CD4-positive, alpha-beta T cell treated with Interleukin-15 for 4 hours (primary cell): ENCODE measurements at regions not wholly inside any gene's neighbourhood (a gene's known extent, or its start where the extent isn't known, plus 50 kb on each side); places are given as distances from the start of the nearest gene placed in this dataset.
"Not testable (repeated sequence)": the region's sequence is repeated elsewhere in the genome, so short reads cannot be mapped to it uniquely, and the experiment has no call there.

ENCODE experiments used
- DNase-seq: peaks from one replicate; pipeline ENCODE4 v3.0.0-alpha.2; 2020; ENCODE audit warnings: low spot score

DNA sequence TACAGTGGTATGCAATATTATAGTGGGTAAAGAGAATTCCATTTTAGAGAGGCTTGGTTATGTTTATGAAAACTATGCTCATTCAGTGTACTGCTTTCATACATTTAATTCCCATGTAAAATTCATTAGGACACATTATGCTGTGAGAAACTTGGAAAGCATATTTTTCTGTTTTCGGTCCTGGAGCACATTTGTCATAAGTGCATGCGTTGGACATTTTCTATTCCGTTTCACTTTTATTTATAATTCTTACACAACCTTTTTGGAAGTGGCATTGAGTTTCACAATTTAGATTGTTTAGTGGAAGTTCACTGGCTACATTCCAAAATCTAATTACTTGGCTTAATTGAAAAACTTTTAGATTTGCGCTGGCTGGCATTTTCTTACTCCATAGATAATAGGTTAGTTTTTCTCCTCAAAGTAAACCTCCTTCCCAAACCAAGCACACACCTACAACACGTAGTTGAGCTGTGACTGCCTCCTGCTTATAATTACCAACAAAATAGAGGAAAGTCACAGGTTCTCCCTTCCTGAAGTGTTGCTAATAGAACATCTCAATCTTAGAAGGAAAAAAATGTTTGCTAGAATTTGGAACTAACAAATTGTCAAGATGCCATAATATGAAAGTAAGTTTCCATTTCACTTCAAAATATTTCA lies 938.5 kb downstream of the TRHDE start:
- no peak for DNase-seq

DNA sequence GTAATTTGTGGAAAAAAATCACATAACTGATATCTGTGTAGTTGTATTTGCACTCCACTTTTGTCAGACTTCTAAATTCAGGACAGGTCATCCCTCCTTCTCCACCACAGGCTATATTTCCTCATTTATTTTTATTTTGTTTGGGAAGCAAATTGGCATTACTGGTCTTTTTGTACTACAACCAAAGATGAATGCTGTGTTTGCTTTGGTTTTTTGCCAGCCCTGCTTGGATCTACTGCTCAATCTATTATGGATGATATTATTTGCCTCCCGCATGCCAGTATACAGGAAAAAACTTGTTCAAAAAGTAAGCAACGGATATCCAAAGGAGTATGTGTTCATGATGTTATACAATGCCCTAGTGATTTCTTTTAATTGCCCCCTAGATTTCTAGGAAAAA lies 948.8 kb downstream of the TRHDE start:
- DNase-seq: no peak

DNA sequence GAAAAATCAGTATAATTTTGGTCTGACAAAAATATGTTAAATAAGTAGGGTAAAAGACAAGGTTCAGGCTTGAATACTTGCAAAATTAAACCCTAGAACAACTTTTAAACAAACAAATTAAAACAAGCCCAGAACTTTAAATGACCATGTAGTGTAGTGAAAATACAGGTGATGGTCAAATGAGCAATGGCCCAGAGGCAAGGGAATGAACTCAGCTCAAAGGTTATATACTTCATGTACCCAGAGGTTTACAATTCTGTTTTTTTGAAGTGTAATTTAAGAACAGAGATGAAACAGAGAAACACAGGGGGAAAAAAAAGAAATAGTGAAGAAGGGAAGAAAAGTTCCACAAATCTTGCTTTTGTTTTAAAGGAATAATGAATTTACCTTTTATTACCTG lies 949.2 kb downstream of the TRHDE start:
- DNase-seq: no peak

GRCh38 chr12:73221836-73222235 lies 949.7 kb downstream of the TRHDE start:
- DNase-seq: no peak

DNA sequence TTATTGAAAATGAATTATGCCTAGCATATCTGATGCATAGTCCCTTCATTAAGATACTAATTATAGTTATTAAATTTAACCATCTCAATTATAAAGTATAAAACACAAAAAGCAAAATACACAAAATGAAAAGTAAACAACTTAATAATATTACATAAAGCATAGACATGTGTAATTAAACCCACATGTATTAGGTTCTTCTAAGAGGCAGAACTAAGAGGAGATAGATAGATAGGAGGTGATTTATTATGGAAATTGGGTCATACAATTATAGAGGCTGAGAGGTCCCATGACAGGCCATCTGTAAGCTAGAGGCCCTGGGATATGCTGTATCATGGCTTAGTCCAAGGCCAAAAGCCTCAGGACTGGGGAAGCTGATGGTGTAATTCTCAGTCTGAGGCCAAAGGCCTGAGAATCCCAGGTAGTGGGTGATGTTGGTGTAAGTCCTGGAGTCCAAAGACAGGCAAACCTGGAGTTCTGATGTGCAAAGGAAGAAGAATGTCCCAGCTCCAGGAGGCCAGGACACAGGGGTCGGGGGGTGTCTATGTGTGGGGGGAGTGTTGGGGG lies 953.3 kb downstream of the TRHDE start:
- DNase-seq: no peak

DNA sequence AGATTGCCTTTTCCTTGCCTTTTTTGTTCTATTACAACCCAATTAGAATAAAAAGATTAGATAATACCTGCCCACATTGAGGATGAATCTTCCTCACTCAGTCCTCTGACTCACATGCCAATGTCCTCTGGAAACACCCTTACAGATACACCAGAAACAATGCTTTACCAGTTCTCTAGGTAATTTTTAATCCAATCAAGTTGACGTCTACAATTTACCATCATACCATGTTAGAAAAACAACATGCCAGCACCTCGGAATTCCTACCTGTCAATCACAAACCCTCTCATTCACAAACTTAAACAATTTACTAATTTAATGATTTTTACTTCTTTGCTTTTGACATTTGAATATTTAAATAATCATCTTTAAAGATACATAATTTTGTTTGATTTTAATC lies 953.8 kb downstream of the TRHDE start:
- no peak for DNase-seq

DNA sequence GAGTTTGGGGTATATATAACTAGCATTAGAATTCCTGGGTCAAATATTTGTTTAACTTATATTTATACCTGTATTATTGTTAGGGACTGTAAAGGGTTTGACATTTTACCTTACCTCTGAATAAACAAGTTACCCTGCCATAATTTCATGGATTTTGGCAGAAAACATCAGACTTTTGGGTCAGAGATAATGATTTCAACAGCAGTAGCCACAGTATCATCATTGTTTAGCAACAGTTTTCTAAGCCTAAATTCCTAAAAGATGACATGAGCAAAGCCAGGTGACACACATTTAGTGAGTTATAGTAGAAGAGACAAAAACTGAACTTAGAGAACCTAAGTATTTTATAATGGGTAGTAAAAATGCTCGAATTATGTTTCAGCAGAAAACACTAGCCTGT lies 954.4 kb downstream of the TRHDE start:
- DNase-seq: no peak

GRCh38 chr12:73228828-73229227 lies 956.7 kb downstream of the TRHDE start:
- DNase-seq: not testable (repeated sequence)

- no peak for DNase-seq
Measured at GRCh38 chr12:73235387-73235786, 963.2 kb downstream of the TRHDE start.

- no peak for DNase-seq
Measured at GRCh38 chr12:73240110-73240509, 967.9 kb downstream of the TRHDE start.

DNA sequence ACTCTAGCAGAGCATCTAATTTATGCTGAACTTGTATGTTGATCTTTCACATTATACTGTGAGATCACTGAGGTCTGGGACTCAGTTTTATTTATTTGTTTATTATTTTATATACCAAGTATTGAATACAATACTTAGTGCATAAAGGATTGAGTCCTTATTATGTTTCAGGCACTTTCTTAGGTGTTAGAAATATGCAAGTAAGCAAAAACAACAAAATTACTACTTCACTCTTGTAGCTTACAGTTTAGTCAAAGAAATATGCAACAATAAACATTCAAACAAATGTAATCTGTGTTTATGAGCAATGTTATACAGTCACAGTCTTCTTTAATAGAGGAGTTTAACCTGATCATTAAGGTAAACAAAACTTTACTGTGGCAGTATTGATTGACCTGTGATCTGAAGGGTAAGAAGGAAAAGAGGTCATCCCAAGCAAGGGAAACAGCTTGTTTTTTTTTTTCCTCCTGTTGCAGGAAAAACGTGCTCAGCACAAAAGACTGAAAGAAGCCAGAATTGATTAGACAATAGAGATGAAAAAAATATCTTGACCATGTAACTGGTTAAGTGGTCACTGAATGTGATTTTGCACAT lies 990.7 kb downstream of the TRHDE start:
- DNase-seq: no peak

DNA sequence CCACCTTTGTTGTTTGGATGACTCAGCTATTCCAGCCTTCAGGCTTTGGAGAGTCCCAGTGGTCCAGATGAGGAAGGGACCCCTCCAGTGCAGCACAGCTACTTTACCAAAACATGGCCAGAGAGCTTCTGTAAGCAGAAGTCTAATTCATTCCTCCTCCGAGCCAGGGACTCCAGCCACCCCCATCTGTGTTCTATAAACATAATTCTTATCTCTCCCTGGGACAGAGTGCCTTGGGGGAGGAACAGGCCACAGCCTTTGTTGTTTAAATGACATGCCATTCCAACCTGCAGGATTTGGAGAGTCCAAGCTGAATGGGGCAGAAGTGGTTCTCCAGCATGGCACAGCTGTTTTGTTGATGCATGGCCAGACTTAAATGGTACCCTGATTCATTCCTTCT lies 994.0 kb downstream of the TRHDE start:
- DNase-seq: no peak

DNA sequence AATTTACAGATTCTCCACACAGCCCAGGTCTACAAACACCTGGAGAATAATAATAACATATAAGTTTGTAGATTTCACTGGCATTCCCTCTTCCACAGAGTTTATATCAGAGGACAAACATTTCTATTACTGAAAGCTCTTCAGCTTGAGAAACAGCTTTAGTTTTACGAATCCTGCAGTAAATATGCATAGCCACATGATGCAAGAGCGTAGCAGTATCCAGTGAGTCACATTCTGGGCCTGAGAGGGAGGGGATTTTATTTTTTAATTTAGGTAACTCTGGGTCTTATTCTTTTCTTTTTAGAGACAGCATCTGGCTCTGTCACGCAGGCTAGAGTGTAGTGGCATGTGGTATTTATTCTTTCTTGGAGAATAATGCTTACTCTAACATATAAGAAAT lies 1002.8 kb downstream of the TRHDE start:
- DNase-seq: no peak

GRCh38 chr12:73277971-73278370 lies 1005.8 kb downstream of the TRHDE start:
- no peak for DNase-seq

DNA sequence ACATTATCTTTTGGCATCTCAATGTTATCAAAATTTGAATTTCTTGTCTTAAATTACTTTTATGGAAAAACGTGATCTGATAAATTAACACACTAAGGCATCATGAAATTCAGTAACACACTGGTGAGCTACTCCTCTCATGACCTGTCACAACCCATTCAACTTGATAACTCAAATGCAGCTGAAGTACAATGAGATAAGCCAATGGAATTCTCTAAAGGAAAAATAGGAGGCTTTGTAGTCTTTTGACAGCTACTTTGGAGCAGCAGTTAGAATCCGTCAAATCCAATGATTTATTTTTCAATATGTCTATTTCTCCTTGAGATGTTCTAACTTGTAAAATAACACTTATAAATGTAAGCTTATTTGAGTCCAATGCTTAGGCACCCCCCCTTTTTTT lies 1029.4 kb downstream of the TRHDE start:
- no peak for DNase-seq

DNA sequence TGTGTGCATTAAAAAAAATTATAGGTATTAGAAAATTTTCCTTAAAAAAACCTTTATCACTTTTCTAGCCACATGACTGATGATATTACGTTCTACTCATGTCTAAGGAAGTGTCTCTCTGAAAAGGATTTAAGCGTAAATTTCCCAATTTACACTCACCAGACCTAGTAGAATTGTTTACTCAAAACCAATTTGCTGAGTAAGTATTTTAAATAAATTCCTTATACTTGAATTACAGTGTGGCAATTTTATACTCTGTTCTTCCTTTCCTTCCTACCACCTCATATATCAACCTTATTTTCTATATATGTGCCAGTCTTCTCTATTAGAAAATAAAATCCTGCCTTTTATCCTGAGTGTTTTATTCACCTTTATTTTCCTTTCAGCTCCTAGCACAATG lies 1035.1 kb downstream of the TRHDE start:
- DNase-seq: no peak

DNA sequence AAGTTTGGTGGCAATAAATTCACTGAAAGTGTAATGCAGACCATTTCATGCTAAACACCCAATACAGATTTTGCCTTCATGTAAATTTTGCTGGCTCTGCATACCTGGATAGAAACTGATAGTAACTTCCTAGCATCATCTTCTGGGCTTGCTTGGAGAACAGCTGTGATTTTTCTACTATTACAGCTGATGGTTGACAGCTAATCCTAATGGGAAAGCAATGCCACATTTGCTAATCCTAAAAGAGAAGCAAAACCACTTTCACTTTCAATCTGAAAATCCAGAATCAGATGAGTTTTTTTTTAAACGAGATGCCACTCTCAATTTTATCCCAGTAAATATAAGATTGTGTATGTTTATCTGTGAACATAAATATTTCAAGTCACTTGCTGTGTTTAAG lies 1035.9 kb downstream of the TRHDE start:
- no peak for DNase-seq

DNA sequence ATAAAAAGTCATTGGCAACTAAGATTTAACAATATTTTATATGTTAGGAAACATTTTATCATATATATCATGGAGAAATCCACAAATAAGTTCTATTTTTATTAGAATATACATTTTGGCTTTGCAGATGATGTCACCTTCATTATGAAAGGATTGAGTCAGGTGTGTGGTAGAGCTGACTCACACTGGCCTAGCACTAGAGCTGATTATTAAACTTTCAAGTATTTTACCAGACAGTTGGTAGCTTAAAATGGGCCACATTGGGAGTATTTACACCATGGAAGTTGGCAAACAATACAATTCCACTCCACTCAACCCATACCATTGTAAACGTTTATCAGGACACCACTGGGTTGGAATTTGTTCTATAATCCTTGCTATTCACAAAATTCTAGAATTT lies 1036.6 kb downstream of the TRHDE start:
- DNase-seq: no peak

GRCh38 chr12:73321319-73321718 lies 1049.1 kb downstream of the TRHDE start:
- DNase-seq: no peak

- no peak for DNase-seq
Measured at GRCh38 chr12:73321776-73322175, 1049.6 kb downstream of the TRHDE start.

DNA sequence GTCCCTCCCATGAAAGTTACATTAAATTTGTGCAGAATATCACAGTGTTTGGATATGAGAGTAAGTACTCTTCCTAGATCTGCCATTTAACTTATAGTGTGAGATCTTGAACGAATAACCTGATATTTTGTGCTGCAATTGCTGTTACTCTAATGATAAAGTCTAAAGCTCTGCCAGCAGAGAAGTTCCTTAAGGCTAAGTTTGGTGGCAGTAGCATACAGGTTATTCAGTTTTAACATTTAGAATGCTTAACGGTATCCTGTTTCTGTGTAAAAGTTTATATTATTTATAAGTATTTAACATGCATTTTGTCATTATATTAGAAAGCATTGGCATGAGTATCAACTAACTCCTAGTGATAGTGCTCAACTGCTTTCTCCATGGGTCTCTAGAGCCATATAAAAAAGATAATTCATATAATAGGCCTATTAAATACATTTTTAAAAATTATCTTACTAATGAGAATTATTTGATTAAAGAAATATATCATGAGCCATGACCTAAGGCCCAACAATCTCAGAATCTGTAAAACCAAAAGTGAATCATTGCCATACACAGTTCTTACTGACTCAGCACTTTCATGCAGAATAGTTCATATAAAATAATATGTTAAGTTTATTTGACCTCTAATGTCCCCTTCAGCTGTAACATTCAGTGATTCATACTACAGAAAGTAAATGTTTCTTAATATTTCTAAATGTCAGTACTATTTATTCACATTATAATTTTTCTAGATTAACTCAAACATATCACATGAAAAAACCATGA lies 1058.6 kb downstream of the TRHDE start:
- no peak for DNase-seq

DNA sequence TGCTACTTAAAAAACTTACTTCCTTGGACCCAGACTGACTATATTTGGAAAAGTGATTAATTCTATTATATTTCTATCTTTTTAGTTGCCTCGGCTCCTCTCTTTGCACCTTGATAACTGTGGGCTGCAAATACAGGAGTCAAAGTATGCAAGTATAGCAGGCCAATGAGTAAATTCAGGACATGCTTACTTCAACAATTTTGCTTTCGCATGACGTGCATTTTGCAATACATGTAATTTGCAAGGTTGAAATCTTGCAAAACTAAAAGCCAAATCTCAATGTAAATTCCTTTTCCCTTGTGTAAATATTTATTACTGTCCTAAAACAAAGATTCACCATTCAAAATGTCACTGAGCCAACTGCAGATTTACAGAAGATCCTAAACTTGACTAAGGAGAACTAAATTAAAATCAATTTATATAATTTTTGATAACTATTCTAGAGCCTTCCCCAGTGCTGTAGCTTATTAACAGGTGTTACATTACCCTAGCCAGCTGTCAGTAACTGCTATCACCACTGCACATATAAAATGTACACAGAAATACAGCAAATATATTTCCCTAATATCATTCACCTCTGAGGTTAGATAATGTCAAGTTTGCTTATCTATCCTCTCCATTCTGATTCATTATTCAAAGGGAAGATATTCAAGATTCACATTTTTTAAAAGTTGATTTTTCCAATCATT lies 1069.5 kb downstream of the TRHDE start:
- no peak for DNase-seq

GRCh38 chr12:73342733-73343132 lies 1070.6 kb downstream of the TRHDE start:
- DNase-seq: no peak
